NCI-H1048 (cell line): ENCODE measurements at regions not wholly inside any gene's neighbourhood (a gene's known extent, or its start where the extent isn't known, plus 50 kb on each side); places are given as distances from the start of the nearest gene placed in this dataset.
"Not testable (repeated sequence)": the region's sequence is repeated elsewhere in the genome, so short reads cannot be mapped to it uniquely, and the experiment has no call there.

Experiments used
- DNase-seq: peaks from one replicate; lab custom pipeline; 2025; lab: John Stamatoyannopoulos, UW

- no peak for DNase-seq
Observed at GRCh38 chr20:50359607-50360217, 150.5 kb upstream of the PTPN1 start.

GRCh38 chr20:50360218-50360672 lies 149.9 kb upstream of the PTPN1 start:
- no peak for DNase-seq

- no peak for DNase-seq
Observed at GRCh38 chr20:50360921-50361320, 149.3 kb upstream of the PTPN1 start.

- not testable (repeated sequence) for DNase-seq
Observed at GRCh38 chr20:50362177-50362576, 148.0 kb upstream of the PTPN1 start.

GRCh38 chr20:50363027-50363426 lies 147.2 kb upstream of the PTPN1 start:
- no peak for DNase-seq

GRCh38 chr20:50363479-50363878 lies 146.7 kb upstream of the PTPN1 start:
- DNase-seq: no peak

GRCh38 chr20:50364542-50364941 lies 145.6 kb upstream of the PTPN1 start:
- no peak for DNase-seq

GRCh38 chr20:50366270-50367103 lies 143.7 kb upstream of the PTPN1 start:
- DNase-seq: peak; percentile 75

GRCh38 chr20:50367104-50367674 lies 143.0 kb upstream of the PTPN1 start:
- DNase-seq: no peak

- no peak for DNase-seq
Observed at GRCh38 chr20:50367739-50368375, 142.3 kb upstream of the PTPN1 start.

GRCh38 chr20:50368386-50368785 lies 141.8 kb upstream of the PTPN1 start:
- no peak for DNase-seq

GRCh38 chr20:50368813-50369224 lies 141.4 kb upstream of the PTPN1 start:
- no peak for DNase-seq

- no peak for DNase-seq
Observed at GRCh38 chr20:50369225-50370035, 140.8 kb upstream of the PTPN1 start.

GRCh38 chr20:50370036-50370566 lies 140.1 kb upstream of the PTPN1 start:
- no peak for DNase-seq

GRCh38 chr20:50371878-50372769 lies 138.1 kb upstream of the PTPN1 start:
- no peak for DNase-seq

GRCh38 chr20:50372770-50373088 lies 137.5 kb upstream of the PTPN1 start:
- DNase-seq: no peak

- no peak for DNase-seq
Observed at GRCh38 chr20:50373674-50374286, 136.4 kb upstream of the PTPN1 start.

- no peak for DNase-seq
Observed at GRCh38 chr20:50374541-50375078, 135.6 kb upstream of the PTPN1 start.

GRCh38 chr20:50376179-50376887 lies 133.8 kb upstream of the PTPN1 start:
- no peak for DNase-seq
